GM19467 (cell line): ENCODE measurements at regions not wholly inside any gene's neighbourhood (a gene's known extent, or its start where the extent isn't known, plus 50 kb on each side); places are given as distances from the start of the nearest gene placed in this dataset.

ENCODE experiments used
- ATAC-seq: cut with Tn5 transposase; IDR thresholded peaks from one replicate; pipeline ENCODE4 v1.9.1; 2021; ENCODE audit warnings: mild to moderate bottlenecking, moderate library complexity; ENCODE audit not compliant: unreplicated experiment

GRCh38 chr9:25994605-25995004 lies 316.4 kb upstream of the TUSC1 start:
- ATAC-seq: no peak

GRCh38 chr9:25990376-25990775 lies 312.1 kb upstream of the TUSC1 start:
- ATAC-seq: no peak

- ATAC-seq: no peak
Observed at GRCh38 chr9:25975667-25976066, 297.4 kb upstream of the TUSC1 start.

GRCh38 chr9:25964239-25964638 lies 286.0 kb upstream of the TUSC1 start:
- ATAC-seq: no peak

- ATAC-seq: no peak
Observed at GRCh38 chr9:25960178-25960577, 281.9 kb upstream of the TUSC1 start.

GRCh38 chr9:25954209-25954608 lies 276.0 kb upstream of the TUSC1 start:
- ATAC-seq: no peak

GRCh38 chr9:25948182-25948581 lies 269.9 kb upstream of the TUSC1 start:
- no peak for ATAC-seq

- ATAC-seq: no peak
Observed at GRCh38 chr9:25939126-25939525, 260.9 kb upstream of the TUSC1 start.

- no peak for ATAC-seq
Observed at GRCh38 chr9:25936031-25936430, 257.8 kb upstream of the TUSC1 start.

GRCh38 chr9:25935188-25935587 lies 256.9 kb upstream of the TUSC1 start:
- ATAC-seq: no peak

GRCh38 chr9:25918761-25919160 lies 240.5 kb upstream of the TUSC1 start:
- ATAC-seq: no peak

GRCh38 chr9:25917731-25918362 lies 239.6 kb upstream of the TUSC1 start:
- ATAC-seq: no peak

- no peak for ATAC-seq
Observed at GRCh38 chr9:25913806-25914205, 235.6 kb upstream of the TUSC1 start.

GRCh38 chr9:25904701-25905100 lies 226.5 kb upstream of the TUSC1 start:
- no peak for ATAC-seq

- no peak for ATAC-seq
Observed at GRCh38 chr9:25891527-25891926, 213.3 kb upstream of the TUSC1 start.

- ATAC-seq: no peak
Observed at GRCh38 chr9:25889661-25890060, 211.4 kb upstream of the TUSC1 start.

GRCh38 chr9:25876248-25876647 lies 198.0 kb upstream of the TUSC1 start:
- no peak for ATAC-seq

- no peak for ATAC-seq
Observed at GRCh38 chr9:25864509-25864908, 186.3 kb upstream of the TUSC1 start.

GRCh38 chr9:25861421-25861820 lies 183.2 kb upstream of the TUSC1 start:
- no peak for ATAC-seq

GRCh38 chr9:25857147-25857546 lies 178.9 kb upstream of the TUSC1 start:
- ATAC-seq: no peak

GRCh38 chr9:25850803-25851202 lies 172.6 kb upstream of the TUSC1 start:
- no peak for ATAC-seq

- ATAC-seq: no peak
Observed at GRCh38 chr9:25845867-25846266, 167.6 kb upstream of the TUSC1 start.

GRCh38 chr9:25830381-25830780 lies 152.1 kb upstream of the TUSC1 start:
- no peak for ATAC-seq
